DOHH2 (cell line): ENCODE measurements at regions not wholly inside any gene's neighbourhood (a gene's known extent, or its start where the extent isn't known, plus 50 kb on each side); places are given as distances from the start of the nearest gene placed in this dataset.

Experiments used
- H3F3A ChIP-seq: fragments of 200-600 bp; sonication (generic), shearing (Covaris generic); 2 replicates; pipeline ENCODE4 v1.6.0; 2016; ENCODE audit warnings: antibody characterized with exemption, mild to moderate bottlenecking; ENCODE audit not compliant: control insufficient read depth, insufficient read depth
- H3K27ac ChIP-seq: fragments of 200-600 bp; sonication (generic); 2 replicates; pipeline ENCODE4 v1.5.1; 2014; ENCODE audit warnings: low read depth, mild to moderate bottlenecking, low read length, moderate library complexity
- H3K27me3 ChIP-seq: fragments of 200-600 bp; sonication (generic); 2 replicates; pipeline ENCODE4 v1.6.1; 2014; ENCODE audit warnings: mild to moderate bottlenecking, low read length, mixed read lengths; ENCODE audit not compliant: control insufficient read depth
- H3K36me3 ChIP-seq: fragments of 200-600 bp; sonication (generic); 2 replicates; pipeline ENCODE4 v1.6.1; 2014; ENCODE audit warnings: mild to moderate bottlenecking, low read length, moderate library complexity, mixed read lengths; ENCODE audit not compliant: control insufficient read depth
- H3K4me1 ChIP-seq: fragments of 200-600 bp; sonication (generic); 2 replicates; pipeline ENCODE4 v1.6.1; 2014; ENCODE audit warnings: mild to moderate bottlenecking, low read length, mixed read lengths; ENCODE audit not compliant: control insufficient read depth
- H3K4me2 ChIP-seq: fragments of 200-600 bp; sonication (generic); 2 replicates; pipeline ENCODE4 v1.6.0; 2014; ENCODE audit warnings: mild to moderate bottlenecking, low read length, moderate library complexity
- H3K4me3 ChIP-seq: fragments of 200-600 bp; sonication (generic); 2 replicates; pipeline ENCODE4 v1.5.1; 2014; ENCODE audit warnings: mild to moderate bottlenecking, low read length, mixed read lengths
- H3K79me2 ChIP-seq: fragments of 200-600 bp; sonication (generic); 2 replicates; pipeline ENCODE4 v1.6.1; 2014; ENCODE audit warnings: mild to moderate bottlenecking, low read length, mixed read lengths; ENCODE audit not compliant: control insufficient read depth
- H3K9me2 ChIP-seq: fragments of 200-600 bp; sonication (generic); replicated peaks from 2 replicates; pipeline ENCODE4 v1.6.1; 2014; ENCODE audit warnings: mild to moderate bottlenecking, low read length, mixed read lengths; ENCODE audit not compliant: control insufficient read depth
- H3K9me3 ChIP-seq: fragments of 200-600 bp; sonication (generic); 2 replicates; pipeline ENCODE4 v1.6.1; 2014; ENCODE audit warnings: antibody characterized with exemption, low read length, mixed read lengths; ENCODE audit not compliant: control insufficient read depth, insufficient read depth
- H4K20me1 ChIP-seq: fragments of 200-600 bp; sonication (generic); 2 replicates; pipeline ENCODE4 v1.6.0; 2014; ENCODE audit warnings: low read depth, mild to moderate bottlenecking, antibody characterized with exemption, low read length, moderate library complexity; ENCODE audit not compliant: control insufficient read depth, insufficient read depth
- CTCF ChIP-seq: fragments of 200-600 bp; sonication (generic); IDR thresholded peaks from one replicate; pipeline ENCODE4 v1.5.1; 2014; ENCODE audit warnings: antibody characterized with exemption, mild to moderate bottlenecking, low read depth, low read length; ENCODE audit not compliant: poor library complexity, severe bottlenecking
- EZH2phosphoT487 ChIP-seq: fragments of 200-600 bp; sonication (generic); IDR thresholded peaks from 2 replicates; pipeline ENCODE4 v1.6.1; 2017; ENCODE audit warnings: borderline replicate concordance, mild to moderate bottlenecking, antibody characterized with exemption, low read length, moderate library complexity, mixed read lengths

- Histone ChIP-seq H3K9me3 (no peaks in the 10 kb centered on the region), H3K4me2 (no peak overlapping the region), H3K79me2 (no peaks in the 10 kb centered on the region), H3K36me3 (no peaks in the 10 kb centered on the region), H3K27me3 (no peaks in the 10 kb centered on the region), H3K4me3 (no peak overlapping the region), H3K27ac (no peak overlapping the region), H4K20me1 (no peaks in the 10 kb centered on the region), H3F3A (no peaks in the 10 kb centered on the region), H3K9me2 (no peaks in the 10 kb centered on the region), H3K4me1 (no peaks in the 10 kb centered on the region)
- no peak for TF ChIP-seq CTCF
- TF ChIP-seq EZH2phosphoT487 = no peak
These were observed 391.6 kb upstream of the FKBP1C start for GRCh38 chr6:62819640-62820039.

GRCh38 chr6:62808565-62809293 lies 402.5 kb upstream of the FKBP1C start:
- TF ChIP-seq EZH2phosphoT487 = no peak
- TF ChIP-seq CTCF = no peak
- Histone ChIP-seq H3K4me3 (no peak overlapping the region), H3K27ac (no peak overlapping the region), H3K36me3 (no peaks in the 10 kb centered on the region), H3K4me1 (no peaks in the 10 kb centered on the region), H3K4me2 (no peak overlapping the region), H3K27me3 (no peaks in the 10 kb centered on the region), H3K79me2 (no peaks in the 10 kb centered on the region), H3K9me3 (no peaks in the 10 kb centered on the region), H3F3A (no peaks in the 10 kb centered on the region), H3K9me2 (no peaks in the 10 kb centered on the region; the same call in 1 of the 2 replicates), H4K20me1 (no peaks in the 10 kb centered on the region)

GRCh38 chr6:62805431-62805830 lies 405.8 kb upstream of the FKBP1C start:
- no peak overlapping the region for H3K4me2 ChIP-seq
- H4K20me1 ChIP-seq = no peaks in the 10 kb centered on the region
- H3K9me3 ChIP-seq = no peaks in the 10 kb centered on the region
- H3K27ac ChIP-seq = no peak overlapping the region
- TF ChIP-seq CTCF (no peak), EZH2phosphoT487 (no peak)
- no peak overlapping the region for H3K4me3 ChIP-seq
- no peaks in the 10 kb centered on the region; the same call in 1 of the 2 replicates for H3K9me2 ChIP-seq
- H3K4me1 ChIP-seq = no peaks in the 10 kb centered on the region
- H3K36me3 ChIP-seq = no peaks in the 10 kb centered on the region
- no peaks in the 10 kb centered on the region for H3K79me2 ChIP-seq
- no peaks in the 10 kb centered on the region for H3K27me3 ChIP-seq
- H3F3A ChIP-seq = no peaks in the 10 kb centered on the region
